Right cardiac atrium (tissue), 5 donors: ENCODE measurements at regions not wholly inside any gene's neighbourhood (a gene's known extent, or its start where the extent isn't known, plus 50 kb on each side); places are given as distances from the start of the nearest gene placed in this dataset.

Experiments used
- ATAC-seq, 2 donors: fragments of 200-7000 bp; cut with Tn5 transposase; one replicate each; pipeline versions ENCODE4 v1.8.0 to v1.9.1; 2020; ENCODE audit warnings: moderate library complexity in 2 of 2, mild to moderate bottlenecking in 1 of 2
- DNase-seq, 3 donors: peaks; one replicate each; pipeline ENCODE4 v3.0.0-alpha.2; 2020
- H3K27ac ChIP-seq: one replicate; pipeline ENCODE4 v1.5.1; 2013; ENCODE audit warnings: mild to moderate bottlenecking, low read length, control low read depth, moderate library complexity
- H3K27me3 ChIP-seq: one replicate; pipeline ENCODE4 v1.6.1; 2013; ENCODE audit not compliant: control insufficient read depth, insufficient read depth
- H3K4me1 ChIP-seq: one replicate; pipeline ENCODE4 v1.6.1; 2013; ENCODE audit warnings: low read length; ENCODE audit not compliant: control insufficient read depth, insufficient read depth
- H3K4me3 ChIP-seq: one replicate; pipeline ENCODE4 v1.5.1; 2013; ENCODE audit warnings: low read length, control low read depth
- H3K9me3 ChIP-seq: one replicate; pipeline ENCODE4 v1.6.1; 2013; ENCODE audit warnings: low read length; ENCODE audit not compliant: control insufficient read depth
- WGBS: extraction: QIAGEN DNeasy Blood & Tissue Kit; methylation state at CpG from one replicate; pipeline ENCODE4 v1.1.7; 2013; 5-methylcytosine and 5-hydroxymethylcytosine counted together
- intact Hi-C, 4 donors: fragments of 100-400 bp; cut with DNase I; formaldehyde crosslinking; loops; one replicate each; pipeline versions ENCODE4 v1.11.0 to v1.14.0; 2022 to 2023
- donor health status: healthy with polysubstance abuse.
- donor health status: DM: no; HTN: yes; CAD: no.
- donor health status: DM: no; HTN: no; CAD: no.
- donor health status: DM: no; HTN: yes; CAD: no; lungs with severe emphysema.
- donor health status: DM: yes; HTN: yes; CAD: no.

DNA sequence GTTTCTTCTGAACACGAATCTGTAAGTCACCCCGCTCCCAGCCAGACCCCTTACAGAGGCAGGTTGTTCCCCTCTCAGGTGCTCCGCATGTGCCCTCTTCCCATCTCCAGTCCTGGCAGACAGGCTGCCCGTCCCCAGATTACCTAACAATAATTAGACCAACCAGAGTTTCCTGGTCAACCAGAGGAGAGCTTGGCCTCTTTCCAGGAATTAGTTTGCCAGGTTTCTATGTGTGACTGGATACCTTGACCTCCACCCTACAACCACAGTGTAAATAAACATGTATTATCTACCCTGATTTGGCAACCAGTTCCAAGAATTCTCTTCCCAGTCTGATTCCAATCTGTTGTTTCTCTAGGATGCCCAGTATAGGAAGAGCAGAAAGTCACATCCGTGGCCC is 178.0 kb upstream of the UMPS start:
- peaks cover under 1% of the 10 kb centered on the region for H3K4me1 ChIP-seq
- ATAC-seq (no peak), DNase-seq (no peak)
- 54% methylated on average over 5 of the region's 5 CpGs for WGBS
- H3K9me3 ChIP-seq = no peaks in the 10 kb centered on the region
- no peak overlapping the region for H3K27ac ChIP-seq
- no peak overlapping the region for H3K4me3 ChIP-seq
- intact Hi-C loops = loop anchor here in 2 of 4 donors (5.0 to 10.0 kb wide), 2 partner anchors 60 to 197 kb away; no protein-coding TSS in a partner anchor
- no peaks in the 10 kb centered on the region for H3K27me3 ChIP-seq

DNA sequence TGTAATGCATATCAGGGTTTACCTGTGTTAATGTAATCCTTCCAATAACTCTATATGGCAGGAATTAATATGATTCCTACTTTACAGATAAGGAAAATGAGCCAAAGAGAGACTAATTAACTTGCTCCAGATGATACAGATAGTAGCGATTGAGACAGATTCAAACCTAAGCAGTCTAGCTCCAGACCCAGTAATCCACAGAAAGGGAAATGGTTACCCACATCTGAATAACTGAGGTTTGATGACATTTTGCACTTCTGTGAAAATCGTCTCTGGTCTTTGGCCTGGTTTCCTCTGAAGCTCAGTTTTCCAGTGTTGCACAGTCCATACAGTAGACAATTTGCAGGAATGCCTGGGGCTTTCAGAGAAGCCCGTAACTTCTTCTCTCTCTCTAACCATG is 177.1 kb upstream of the UMPS start:
- 84% methylated on average over 3 of the region's 3 CpGs for WGBS
- H3K4me1 ChIP-seq = peaks cover 2% of the 10 kb centered on the region
- no peak for DNase-seq
- H3K4me3 ChIP-seq = no peak overlapping the region
- H3K27me3 ChIP-seq = no peaks in the 10 kb centered on the region
- intact Hi-C loops = loop anchor here in 2 of 4 donors (5.0 to 10.0 kb wide), 2 partner anchors 61 to 198 kb away; no protein-coding TSS in a partner anchor
- no peak for ATAC-seq
- H3K27ac ChIP-seq = no peak overlapping the region
- H3K9me3 ChIP-seq = no peaks in the 10 kb centered on the region

DNA sequence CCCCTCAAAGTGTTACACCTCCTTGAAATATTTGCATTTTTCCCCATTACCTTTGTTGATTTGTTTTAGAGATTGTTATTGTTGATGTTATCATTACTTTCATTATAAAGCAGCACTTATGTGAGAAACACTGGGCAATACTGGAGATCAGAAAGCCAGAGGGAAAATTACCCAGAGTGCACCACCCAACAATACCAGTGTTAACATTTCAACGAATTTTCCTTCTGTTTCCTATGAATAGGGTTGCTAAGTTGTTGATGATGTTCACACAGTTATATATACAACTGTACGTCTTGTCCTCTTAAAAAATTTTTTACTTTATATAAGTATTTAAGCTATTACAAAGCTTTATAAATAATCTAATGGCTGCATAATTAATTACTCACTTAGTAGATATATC is 173.6 kb upstream of the UMPS start:
- Histone ChIP-seq H3K27me3 (no peaks in the 10 kb centered on the region), H3K4me3 (no peak overlapping the region), H3K4me1 (peaks cover 10% of the 10 kb centered on the region), H3K9me3 (no peaks in the 10 kb centered on the region), H3K27ac (no peak overlapping the region)
- DNase-seq = no peak
- no peak for ATAC-seq
- 51% methylated on average over 2 of the region's 2 CpGs for WGBS
- intact Hi-C loops = loop anchor here in 2 of 4 donors (10.0 kb wide), 1 partner anchor 202 kb away; no protein-coding TSS in a partner anchor

DNA sequence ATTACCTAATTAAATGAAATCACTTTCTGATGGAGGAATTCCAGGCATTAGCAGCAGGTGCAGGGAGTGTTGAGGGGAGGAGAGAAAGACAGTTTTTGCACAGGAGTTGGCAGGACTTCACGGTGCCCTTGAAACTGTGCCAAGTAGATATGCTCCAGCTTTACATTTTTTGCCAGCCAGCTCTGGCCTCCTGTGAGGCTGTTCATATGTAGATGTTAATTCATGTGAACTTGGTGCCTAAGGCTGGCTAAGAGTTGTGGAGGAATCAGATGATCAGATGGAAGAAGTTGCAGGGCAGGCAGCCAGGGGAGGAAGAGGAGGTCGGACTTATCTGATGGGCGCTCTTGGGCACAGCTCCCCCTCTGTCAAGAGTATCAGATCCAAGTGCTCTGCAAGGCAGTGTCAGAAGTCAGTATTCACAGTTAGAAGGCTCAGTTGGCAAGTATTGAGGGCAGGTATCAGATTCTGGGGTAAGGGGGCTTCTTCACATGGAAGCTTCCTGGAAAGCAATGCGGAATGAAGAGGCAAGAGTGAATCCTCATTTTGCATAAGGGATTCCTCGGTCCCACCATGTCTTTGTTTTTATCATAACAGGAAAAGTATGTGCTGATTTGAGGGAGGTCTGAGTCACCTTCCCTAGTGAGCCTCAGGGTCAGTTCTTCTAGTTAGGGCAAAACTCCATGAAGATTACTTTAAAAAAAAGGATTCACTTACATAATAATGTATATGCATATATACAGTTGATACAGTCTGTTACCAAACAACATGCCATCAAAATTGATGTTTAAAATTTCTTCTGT is 172.6 kb upstream of the UMPS start:
- peaks cover 10% of the 10 kb centered on the region for H3K4me1 ChIP-seq

DNA sequence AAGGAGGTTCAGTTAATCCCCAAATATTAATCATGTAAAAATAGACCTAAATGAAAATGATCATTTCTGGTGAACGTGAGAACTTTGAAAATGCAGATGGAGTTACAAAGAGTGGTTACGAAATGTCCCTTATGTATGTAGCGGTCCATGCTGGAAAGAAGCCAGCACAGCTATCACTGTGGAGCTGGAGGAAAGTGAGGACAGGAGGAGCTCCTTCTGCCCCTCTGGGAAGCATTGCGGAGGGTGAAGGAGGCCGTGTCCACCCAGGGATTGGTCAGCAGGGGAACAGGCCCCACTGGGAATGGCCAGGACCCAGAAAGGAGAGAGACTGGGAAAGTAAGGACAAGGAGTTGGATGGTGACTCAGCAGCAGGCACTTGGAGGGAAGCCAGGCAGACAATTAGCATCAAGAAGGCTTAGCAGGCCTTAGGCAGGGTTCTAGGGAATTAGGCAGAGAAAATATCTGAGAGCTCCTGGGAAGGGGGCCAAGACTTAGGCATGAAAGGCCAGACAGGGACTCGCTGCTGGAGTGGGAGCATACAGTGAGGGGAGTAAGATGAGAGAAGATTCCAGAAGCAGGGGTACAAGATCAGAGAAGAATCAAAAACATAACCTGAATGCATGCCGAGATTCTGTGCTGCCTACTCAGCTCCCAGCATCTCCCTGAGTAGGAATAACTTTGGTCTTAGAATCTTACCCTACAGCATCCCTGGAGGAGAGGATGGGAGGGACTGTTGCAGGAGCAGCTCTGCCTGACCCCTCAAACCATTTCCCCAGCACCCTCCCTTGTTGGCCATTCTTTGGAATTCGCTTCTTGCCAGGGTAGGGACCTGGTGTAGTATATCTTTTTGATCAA is 171.0 kb upstream of the UMPS start:
- H3K4me3 ChIP-seq = no peak overlapping the region
- no peaks in the 10 kb centered on the region for H3K9me3 ChIP-seq
- H3K4me1 ChIP-seq = peaks cover 10% of the 10 kb centered on the region
- 49% methylated on average over 8 of the region's 8 CpGs for WGBS
- DNase-seq (peak; percentile 81 to 88 (median 86)), ATAC-seq (peak; percentile 68 to 74)
- H3K27ac ChIP-seq = peak overlapping the region; percentile 3
- intact Hi-C loops = loop anchor here in 2 of 4 donors (10.0 kb wide), 1 partner anchor 204 kb away; no protein-coding TSS in a partner anchor
- no peaks in the 10 kb centered on the region for H3K27me3 ChIP-seq

More for the DNA sequence above, 172.6 kb upstream of the UMPS start:
- Histone ChIP-seq H3K27ac (no peak overlapping the region), H3K4me3 (no peak overlapping the region), H3K9me3 (no peaks in the 10 kb centered on the region), H3K27me3 (no peaks in the 10 kb centered on the region)
- intact Hi-C loops = loop anchor here in 2 of 4 donors (10.0 kb wide), 1 partner anchor 203 kb away; no protein-coding TSS in a partner anchor
- no peak for DNase-seq
- 38% methylated on average over 5 of the region's 5 CpGs for WGBS
- no peak for ATAC-seq

DNA sequence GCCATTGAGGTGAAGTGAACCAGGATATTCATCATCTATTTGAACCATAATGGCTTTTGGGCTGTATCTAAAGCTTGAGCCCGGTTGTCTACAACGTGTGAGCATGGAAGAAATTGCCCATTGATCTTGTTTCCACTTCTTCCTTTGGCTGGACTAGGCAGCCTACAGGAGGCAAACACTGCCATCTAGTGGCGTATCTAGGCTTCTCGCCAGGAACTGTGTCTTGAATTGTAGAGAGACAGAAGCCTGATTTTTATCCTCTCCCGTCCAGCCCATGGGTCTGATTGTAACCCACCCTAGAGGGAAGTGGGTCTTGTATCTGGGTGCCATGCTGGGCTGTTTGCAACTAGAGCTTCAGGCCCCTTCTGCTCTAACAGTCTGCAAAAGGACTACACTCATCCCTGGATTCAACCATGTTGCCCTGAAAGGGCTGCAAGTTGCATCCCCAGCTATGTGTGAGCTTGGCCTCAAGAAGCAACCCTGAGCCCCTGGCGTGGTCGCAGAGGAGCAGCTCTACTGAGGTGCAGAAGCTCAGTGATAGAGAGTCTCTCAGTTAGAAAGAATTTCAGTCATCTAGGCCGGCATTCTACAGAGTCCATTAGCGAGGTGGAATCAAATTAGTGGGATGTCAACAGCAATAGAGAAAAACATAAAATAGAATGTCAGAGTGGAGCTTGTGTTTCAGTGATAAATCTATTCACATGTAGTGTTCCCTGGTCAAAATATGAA is 170.2 kb upstream of the UMPS start:
- H3K9me3 ChIP-seq = no peaks in the 10 kb centered on the region
- WGBS = 36% methylated on average over 9 of the region's 9 CpGs
- ATAC-seq (peak; percentile 76 to 79), DNase-seq (peak; percentile 63 to 76 (median 65))
- intact Hi-C loops = loop anchor here in 2 of 4 donors (10.0 kb wide), 1 partner anchor 205 kb away; no protein-coding TSS in a partner anchor
- H3K4me3 ChIP-seq = no peak overlapping the region
- H3K27me3 ChIP-seq = no peaks in the 10 kb centered on the region
- no peak overlapping the region for H3K27ac ChIP-seq
- peaks cover 10% of the 10 kb centered on the region for H3K4me1 ChIP-seq

DNA sequence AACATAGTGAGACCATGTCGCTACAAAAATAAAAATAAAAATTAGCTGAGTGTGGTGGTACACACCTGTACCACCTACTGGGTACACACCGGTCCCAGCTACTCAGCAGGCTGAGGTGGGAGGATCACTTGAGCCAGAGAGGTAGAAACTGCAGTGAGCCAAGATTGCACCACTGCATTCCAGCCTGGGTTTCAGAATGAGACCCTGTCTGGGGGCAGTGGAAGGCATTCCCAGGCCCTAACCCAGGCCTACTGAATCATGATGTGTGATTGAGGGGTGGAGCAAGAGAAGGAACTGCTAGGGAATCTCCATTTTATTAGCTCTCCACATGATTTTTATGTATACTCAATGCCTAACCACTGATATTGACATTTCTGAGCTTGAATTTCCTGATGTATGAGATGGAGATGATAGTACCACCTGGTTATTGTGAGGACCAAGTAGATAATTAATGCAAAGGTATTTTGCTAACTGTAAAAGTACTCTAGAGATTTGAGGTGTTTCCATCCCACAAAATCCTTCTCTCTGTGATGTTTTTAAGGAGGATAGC is 169.5 kb upstream of the UMPS start:
- Histone ChIP-seq H3K9me3 (no peaks in the 10 kb centered on the region), H3K4me1 (peaks cover 10% of the 10 kb centered on the region), H3K27me3 (no peaks in the 10 kb centered on the region), H3K27ac (no peak overlapping the region), H3K4me3 (no peak overlapping the region)
- 92% methylated on average over 2 of the region's 2 CpGs for WGBS
- ATAC-seq (no peak), DNase-seq (no peak)
- intact Hi-C loops = no loop called here

DNA sequence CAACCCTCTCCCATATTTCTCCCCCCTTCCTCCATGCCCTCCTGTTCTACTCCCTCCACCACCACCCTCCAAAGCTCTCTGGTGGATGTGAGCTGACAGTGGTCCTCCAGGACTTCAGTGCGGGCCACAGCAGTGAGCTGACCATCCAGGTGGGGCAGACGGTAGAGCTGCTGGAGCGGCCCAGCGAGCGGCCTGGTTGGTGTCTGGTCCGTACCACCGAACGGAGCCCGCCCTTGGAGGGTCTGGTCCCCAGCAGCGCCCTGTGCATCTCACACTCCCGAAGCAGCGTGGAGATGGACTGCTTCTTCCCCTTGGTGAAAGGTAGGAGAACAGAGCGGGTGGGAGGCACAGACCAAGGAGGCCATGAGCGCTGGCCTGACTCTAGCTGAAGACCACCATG is 167.5 kb upstream of the UMPS start:
- Histone ChIP-seq H3K27ac (no peak overlapping the region), H3K9me3 (no peaks in the 10 kb centered on the region), H3K4me1 (peaks cover 7% of the 10 kb centered on the region), H3K4me3 (no peak overlapping the region), H3K27me3 (no peaks in the 10 kb centered on the region)
- ATAC-seq (no peak), DNase-seq (peak in 1 of 3 donors; percentile 40)
- WGBS = 97% methylated on average over 14 of the region's 14 CpGs
- intact Hi-C loops = no loop called here

DNA sequence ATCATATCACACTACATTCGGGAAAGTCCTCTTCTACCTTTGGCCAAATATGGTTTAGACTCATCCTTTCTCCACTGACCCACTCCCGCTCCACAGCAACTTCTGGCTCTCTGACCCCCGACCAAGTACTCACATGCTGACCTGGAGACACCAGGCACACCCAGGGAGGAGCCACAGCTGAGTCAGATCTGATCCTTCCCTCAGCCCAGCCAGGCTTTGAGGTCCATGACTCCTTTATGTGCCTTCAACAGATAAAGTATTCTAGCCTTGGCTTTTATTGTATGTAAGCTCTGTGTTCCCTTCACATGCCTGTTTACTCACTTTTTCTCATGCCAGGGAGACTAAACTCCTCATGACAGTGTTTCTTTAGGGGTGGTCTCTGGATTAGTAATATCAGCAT is 166.9 kb upstream of the UMPS start:
- DNase-seq (no peak), ATAC-seq (no peak)
- Histone ChIP-seq H3K27ac (no peak overlapping the region), H3K4me1 (peaks cover 7% of the 10 kb centered on the region), H3K4me3 (no peak overlapping the region), H3K27me3 (no peaks in the 10 kb centered on the region), H3K9me3 (no peaks in the 10 kb centered on the region)
- intact Hi-C loops = no loop called here
- WGBS = 80% methylated on average over 3 of the region's 3 CpGs

DNA sequence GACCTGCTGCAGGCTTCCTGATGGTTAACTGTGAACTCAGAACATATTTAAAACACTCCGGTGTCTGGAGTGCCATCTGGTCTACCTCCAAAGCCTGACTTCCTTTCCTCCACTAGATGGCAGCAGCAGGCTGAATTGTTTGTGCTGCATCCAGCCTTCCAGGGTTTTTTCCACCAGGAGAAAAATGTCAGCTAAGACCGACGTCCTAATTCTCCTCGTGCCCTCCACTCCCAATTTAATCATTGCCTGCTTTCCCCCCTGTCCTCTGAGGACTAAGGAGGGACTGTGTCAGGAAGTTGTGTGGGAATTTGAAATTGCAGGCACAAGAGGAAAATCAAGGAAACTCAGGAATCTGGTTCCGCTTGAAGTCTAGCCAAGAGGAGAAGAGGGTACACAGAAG is 165.2 kb upstream of the UMPS start:
- H3K27ac ChIP-seq = no peak overlapping the region
- DNase-seq (peak; percentile 62 to 78 (median 67)), ATAC-seq (peak; percentile 59 to 70)
- H3K27me3 ChIP-seq = no peaks in the 10 kb centered on the region
- no peak overlapping the region for H3K4me3 ChIP-seq
- intact Hi-C loops = loop anchor here (1.0 to 5.0 kb wide), 4 partner anchors 122 to 124 kb away; no protein-coding TSS in a partner anchor
- H3K9me3 ChIP-seq = no peaks in the 10 kb centered on the region
- WGBS = 21% methylated on average over 5 of the region's 5 CpGs
- no peaks in the 10 kb centered on the region for H3K4me1 ChIP-seq
